HG03521 (cell line): ENCODE measurements at regions not wholly inside any gene's neighbourhood (a gene's known extent, or its start where the extent isn't known, plus 50 kb on each side); places are given as distances from the start of the nearest gene placed in this dataset.
"Not testable (repeated sequence)": the region's sequence is repeated elsewhere in the genome, so short reads cannot be mapped to it uniquely, and the experiment has no call there.

Experiments
- ATAC-seq: cut with Tn5 transposase; IDR thresholded peaks from one replicate; pipeline ENCODE4 v1.9.1; 2021; ENCODE audit warnings: mild to moderate bottlenecking, moderate library complexity; ENCODE audit not compliant: unreplicated experiment

- ATAC-seq = no peak
Observed at GRCh38 chr21:24420689-24421088, 1186.6 kb downstream of the MRPL39 start.

GRCh38 chr21:24419641-24420040, 1187.6 kb downstream of the MRPL39 start:
- not testable (repeated sequence) for ATAC-seq

DNA sequence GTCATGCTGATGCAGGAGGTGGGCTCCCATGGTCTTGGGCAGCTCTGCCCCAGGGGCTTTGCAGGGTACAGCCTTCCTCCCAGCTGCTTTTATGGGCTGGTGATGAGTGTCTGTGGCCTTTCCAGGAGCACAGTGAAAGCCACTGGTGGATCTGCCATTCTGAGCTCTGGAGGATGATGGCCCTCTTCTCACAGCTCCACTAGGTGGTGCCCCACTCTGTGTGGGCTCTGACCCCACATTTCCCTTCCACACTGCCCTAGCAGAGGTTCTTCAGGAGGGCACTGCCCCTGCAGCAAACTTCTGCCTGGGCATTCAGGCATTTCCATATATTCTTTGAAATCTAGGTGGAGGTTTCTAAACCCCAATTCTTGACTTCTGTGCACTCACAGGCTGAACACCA, 1188.6 kb downstream of the MRPL39 start:
- no peak for ATAC-seq

GRCh38 chr21:24411429-24411828, 1195.9 kb downstream of the MRPL39 start:
- no peak for ATAC-seq

- no peak for ATAC-seq
Observed at GRCh38 chr21:24403221-24403620, 1204.1 kb downstream of the MRPL39 start.

DNA sequence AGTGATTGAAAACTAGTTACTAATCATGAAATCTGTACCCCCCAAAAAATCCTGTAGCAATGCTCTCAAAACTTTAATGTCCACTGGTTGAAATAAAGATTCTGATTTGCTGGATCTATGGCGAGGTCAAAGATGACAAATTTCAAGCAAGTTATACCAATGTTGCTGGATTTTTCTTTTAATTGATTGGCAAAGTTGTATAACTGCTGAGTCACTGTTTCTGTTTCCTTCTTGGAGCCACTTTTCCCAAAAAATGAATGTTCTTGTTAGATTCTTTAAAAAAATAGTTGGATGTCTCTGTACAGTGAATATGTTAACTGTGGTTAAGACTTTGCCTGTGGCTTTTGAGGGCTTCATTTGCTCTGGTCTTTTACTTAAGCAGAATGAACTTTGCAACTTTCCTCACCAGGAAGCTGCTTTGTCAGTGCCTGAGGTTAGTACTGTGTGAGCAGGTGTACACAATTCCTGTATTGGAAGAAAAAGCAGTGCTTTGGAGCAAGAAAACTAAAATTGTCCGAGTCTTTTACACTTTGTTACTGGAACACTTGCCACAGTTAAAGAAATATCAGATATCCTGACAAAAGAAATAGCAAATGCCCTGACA, 1211.9 kb downstream of the MRPL39 start:
- ATAC-seq = no peak

GRCh38 chr21:24375201-24375600, 1232.1 kb downstream of the MRPL39 start:
- peak; percentile 61 for ATAC-seq

GRCh38 chr21:24372506-24372905, 1234.8 kb downstream of the MRPL39 start:
- ATAC-seq = no peak

- ATAC-seq = no peak
Observed at GRCh38 chr21:24369746-24370145, 1237.5 kb downstream of the MRPL39 start.

GRCh38 chr21:24369278-24369677, 1238.0 kb downstream of the MRPL39 start:
- ATAC-seq = no peak

DNA sequence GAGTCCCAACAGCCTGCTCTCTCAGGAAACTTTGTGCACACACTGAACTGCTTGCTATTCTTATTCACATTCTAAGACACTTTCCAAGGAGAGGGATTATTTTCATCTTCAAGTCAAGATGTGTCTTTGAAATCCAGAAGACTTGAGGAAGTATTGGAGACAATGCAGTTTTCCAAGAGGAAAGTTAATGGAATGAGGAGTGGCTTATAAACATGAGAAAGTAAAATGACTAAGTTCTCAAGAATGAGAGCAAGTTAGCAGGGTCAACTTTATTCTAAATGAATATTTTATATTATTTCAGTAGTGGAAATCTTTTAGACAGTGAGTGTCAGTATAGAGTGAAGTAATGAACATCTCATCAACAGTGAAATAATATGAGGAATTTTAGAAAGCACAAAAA, 1239.3 kb downstream of the MRPL39 start:
- no peak for ATAC-seq

GRCh38 chr21:24353492-24353891, 1253.8 kb downstream of the MRPL39 start:
- no peak for ATAC-seq

GRCh38 chr21:24339406-24339805, 1267.9 kb downstream of the MRPL39 start:
- ATAC-seq = no peak

- ATAC-seq = no peak
Observed at GRCh38 chr21:24336491-24336890, 1270.8 kb downstream of the MRPL39 start.

DNA sequence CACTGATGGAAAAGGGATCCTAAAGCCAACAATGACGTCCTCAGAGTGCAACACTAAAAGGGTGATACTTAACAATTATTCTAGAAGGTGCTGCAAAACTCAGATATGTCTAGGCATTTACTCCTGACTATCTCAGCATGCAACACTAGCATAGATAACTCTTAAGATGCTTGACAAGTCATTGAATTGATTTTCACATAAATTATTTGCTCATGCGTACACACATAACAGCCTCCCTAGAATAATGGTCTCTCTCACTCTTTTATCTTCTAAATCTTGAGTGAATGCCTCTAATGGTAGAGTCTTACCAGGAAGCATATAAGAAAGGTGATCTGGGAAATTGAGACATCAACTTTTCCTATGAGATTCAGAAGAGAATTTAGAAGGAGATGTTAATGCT, 1283.7 kb downstream of the MRPL39 start:
- no peak for ATAC-seq

- no peak for ATAC-seq
Observed at GRCh38 chr21:24316277-24316922, 1290.9 kb downstream of the MRPL39 start.

DNA sequence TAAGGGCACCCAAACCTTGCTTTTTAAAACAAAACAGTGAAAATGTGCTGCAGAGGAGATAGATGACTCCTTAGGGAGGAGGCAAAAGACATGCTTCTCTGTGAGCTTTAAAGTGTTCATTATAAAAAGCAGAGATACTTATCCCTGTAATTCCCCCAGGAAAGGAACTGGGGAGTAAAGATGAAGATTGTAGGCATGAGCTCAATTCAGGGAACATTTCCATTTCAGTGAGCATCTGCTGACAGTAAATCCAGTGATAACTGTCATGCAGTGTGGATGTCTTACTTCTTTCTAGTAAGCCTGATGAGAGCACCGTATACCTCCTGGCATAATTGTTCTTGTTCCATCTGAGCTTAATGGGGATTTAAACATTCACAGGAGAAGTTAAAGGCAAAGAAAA, 1296.5 kb downstream of the MRPL39 start:
- no peak for ATAC-seq

- ATAC-seq = no peak
Observed at GRCh38 chr21:24308183-24308582, 1299.1 kb downstream of the MRPL39 start.

DNA sequence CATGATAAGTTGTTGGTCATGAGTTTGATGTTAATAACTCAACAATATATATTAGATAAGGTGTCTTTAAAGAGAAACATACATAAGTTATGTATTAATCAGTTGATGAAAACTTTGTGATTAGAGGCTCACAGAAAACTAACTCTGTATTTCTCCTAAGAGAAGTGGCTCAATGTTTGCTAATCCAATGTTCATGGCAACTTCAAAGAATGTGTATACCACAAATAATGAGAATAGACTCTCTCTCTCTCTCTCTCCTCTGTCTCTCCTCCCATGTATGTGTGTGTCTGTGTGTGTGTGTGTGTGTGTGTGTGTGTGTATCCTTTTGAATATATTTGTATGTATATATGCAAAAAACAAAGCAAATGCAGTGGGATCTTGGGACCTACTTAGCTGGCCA, 1304.9 kb downstream of the MRPL39 start:
- no peak for ATAC-seq

DNA sequence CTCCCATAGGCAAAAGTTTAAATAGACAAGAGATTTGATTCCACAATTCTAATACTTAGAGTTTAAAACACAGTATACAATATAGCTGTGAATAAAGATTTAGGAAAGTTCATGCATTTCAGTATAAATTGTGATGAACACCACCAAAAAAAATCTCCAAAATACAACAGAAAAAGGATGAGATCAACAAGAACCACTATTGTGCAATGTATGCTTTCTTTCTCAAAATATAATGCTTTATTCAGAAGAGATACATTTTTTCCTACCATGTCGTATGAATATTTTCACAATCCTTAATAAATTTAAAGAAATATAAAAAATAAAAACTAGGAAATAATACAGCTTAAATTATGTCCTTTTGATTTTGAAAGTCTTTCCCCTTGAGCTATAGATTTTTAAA, 1309.2 kb downstream of the MRPL39 start:
- no peak for ATAC-seq

DNA sequence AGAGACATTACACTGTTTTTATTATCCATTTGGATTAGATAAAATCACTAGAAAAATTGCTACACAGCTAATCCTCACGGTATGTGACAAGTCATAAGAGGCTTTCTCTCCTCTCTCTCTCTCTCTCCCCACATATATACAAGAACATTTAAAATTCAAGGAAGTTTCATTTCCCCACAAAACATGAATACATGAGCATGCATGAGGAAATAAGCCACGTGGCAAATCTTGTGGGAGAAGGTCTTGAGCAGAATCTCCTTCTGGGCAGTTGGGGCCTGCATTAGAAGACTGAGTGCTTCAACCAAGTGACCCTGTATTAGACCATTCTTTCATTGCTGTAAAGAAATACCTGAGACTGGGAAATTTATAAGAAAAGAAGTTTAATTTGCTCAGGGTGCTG, 1313.1 kb downstream of the MRPL39 start:
- ATAC-seq = no peak

DNA sequence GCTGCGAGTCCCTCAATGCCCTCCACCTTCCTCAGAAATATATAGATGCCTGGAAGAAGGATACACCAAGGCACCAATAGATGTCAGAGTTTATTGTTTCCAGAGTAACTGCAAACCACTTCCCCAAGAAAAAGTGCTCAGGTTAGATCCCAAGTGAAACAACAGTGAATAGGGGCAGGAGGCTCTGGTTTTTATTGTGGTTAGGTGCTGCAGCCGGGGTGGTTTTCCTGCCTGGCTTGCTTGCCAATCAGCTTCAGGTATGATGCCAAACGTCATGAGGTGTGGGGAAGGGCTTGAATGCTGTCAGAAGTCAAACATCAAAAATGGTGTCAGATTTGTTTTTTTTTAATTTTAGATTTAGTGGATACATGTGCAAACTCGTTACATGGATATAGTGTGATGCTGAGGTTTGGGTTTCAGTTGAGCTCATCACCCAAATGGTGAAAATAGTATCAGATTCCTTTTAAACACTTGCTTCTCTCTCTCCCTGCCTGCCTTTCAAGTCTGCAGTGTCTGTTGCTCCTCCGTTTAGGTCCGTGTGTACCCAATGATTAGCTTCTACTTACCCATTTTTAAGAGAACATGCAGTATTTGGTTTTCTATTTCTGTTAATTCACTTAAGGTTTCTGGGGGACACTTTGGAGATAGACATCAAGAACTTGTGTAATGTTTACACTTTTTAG, 1317.0 kb downstream of the MRPL39 start:
- ATAC-seq = no peak
